HG02642 (cell line): ENCODE measurements at regions not wholly inside any gene's neighbourhood (a gene's known extent, or its start where the extent isn't known, plus 50 kb on each side); places are given as distances from the start of the nearest gene placed in this dataset.
A peak's percentile ranks its signal among the peaks of the same experiment; 100 is the strongest.
"Not testable (repeated sequence)": the region's sequence is repeated elsewhere in the genome, so short reads cannot be mapped to it uniquely, and the experiment has no call there.

Experiments
- ATAC-seq: cut with Tn5 transposase; IDR thresholded peaks from one replicate; pipeline ENCODE4 v1.9.1; 2021; ENCODE audit warnings: mild to moderate bottlenecking; ENCODE audit not compliant: unreplicated experiment, poor library complexity

- ATAC-seq, result no peak
These were observed 229.5 kb downstream of the TFCP2L1 start for GRCh38 chr2:121055501-121055900.

GRCh38 chr2:121058852-121059558 lies 226.0 kb downstream of the TFCP2L1 start:
- no peak for ATAC-seq

GRCh38 chr2:121059651-121060649 lies 225.1 kb downstream of the TFCP2L1 start:
- ATAC-seq, result no peak

- ATAC-seq, result no peak
These were observed 223.4 kb downstream of the TFCP2L1 start for GRCh38 chr2:121061633-121062032.

GRCh38 chr2:121063471-121063870 lies 221.5 kb downstream of the TFCP2L1 start:
- ATAC-seq, result no peak

GRCh38 chr2:121064186-121064585 lies 220.8 kb downstream of the TFCP2L1 start:
- ATAC-seq, result no peak

- ATAC-seq, result no peak
These were observed 219.8 kb downstream of the TFCP2L1 start for GRCh38 chr2:121065239-121065638.

GRCh38 chr2:121066526-121066925 lies 218.5 kb downstream of the TFCP2L1 start:
- ATAC-seq, result no peak

- no peak for ATAC-seq
These were observed 216.2 kb downstream of the TFCP2L1 start for GRCh38 chr2:121068851-121069250.

- no peak for ATAC-seq
These were observed 215.5 kb downstream of the TFCP2L1 start for GRCh38 chr2:121069434-121069969.

- ATAC-seq, result not testable (repeated sequence)
These were observed 214.9 kb downstream of the TFCP2L1 start for GRCh38 chr2:121070061-121070460.

- peak; percentile 54 for ATAC-seq
These were observed 213.9 kb downstream of the TFCP2L1 start for GRCh38 chr2:121071034-121071504.

GRCh38 chr2:121072784-121073183 lies 212.2 kb downstream of the TFCP2L1 start:
- no peak for ATAC-seq

- ATAC-seq, result no peak
These were observed 211.4 kb downstream of the TFCP2L1 start for GRCh38 chr2:121073320-121074210.

GRCh38 chr2:121074293-121074932 lies 210.6 kb downstream of the TFCP2L1 start:
- ATAC-seq, result no peak

GRCh38 chr2:121075006-121075551 lies 209.9 kb downstream of the TFCP2L1 start:
- no peak for ATAC-seq

- ATAC-seq, result no peak
These were observed 209.1 kb downstream of the TFCP2L1 start for GRCh38 chr2:121075641-121076497.

- no peak for ATAC-seq
These were observed 208.5 kb downstream of the TFCP2L1 start for GRCh38 chr2:121076498-121076820.
